H1 (cell line): ENCODE measurements at regions not wholly inside any gene's neighbourhood (a gene's known extent, or its start where the extent isn't known, plus 50 kb on each side); places are given as distances from the start of the nearest gene placed in this dataset.
A peak's percentile ranks its signal among the peaks of the same experiment; 100 is the strongest.

Source experiments
- CTCF ChIA-PET: fragments of 300-600 bp; sonication (Branson Sonifier 250); formaldehyde crosslinking; loops from one replicate; lab custom pipeline; 2021; ENCODE audit not compliant: partially characterized antibody; lab: Charles Lee
- POLR2A ChIA-PET: fragments of 300-600 bp; sonication (Branson Sonifier 250); formaldehyde crosslinking; loops from one replicate; lab custom pipeline; 2021; ENCODE audit warnings: inconsistent platforms; ENCODE audit not compliant: partially characterized antibody; lab: Charles Lee
- DNase-seq, 2 experiments: peaks; one replicate each; pipeline versions ENCODE4 v3.0.0 to v3.0.0-alpha.2; 2010 to 2022; ENCODE audit warnings: low spot score in 2 of 2, low read depth in 1 of 2, mixed read lengths in 1 of 2
- FAIRE-seq: peaks from 2 replicates; lab custom pipeline; 2011; peaks lifted over from hg19 to GRCh38; lab: Jason Lieb, UNC
- H2AFZ ChIP-seq: 2 replicates; pipeline ENCODE4 v1.8.1; 2012; ENCODE audit warnings: low read length, inconsistent platforms
- H2AK5ac ChIP-seq: 2 replicates; pipeline ENCODE4 v1.6.1; 2013; ENCODE audit warnings: low read depth, low read length
- H2BK120ac ChIP-seq: replicated peaks from 2 replicates; pipeline ENCODE3; 2013; ENCODE audit warnings: low read depth, low read length, inconsistent platforms
- H2BK12ac ChIP-seq: 2 replicates; pipeline ENCODE4 v1.6.1; 2013; ENCODE audit warnings: low read depth, low read length
- H2BK15ac ChIP-seq: 2 replicates; pipeline ENCODE4 v1.6.1; 2013; ENCODE audit warnings: low read length
- H2BK20ac ChIP-seq: 2 replicates; pipeline ENCODE4 v1.6.1; 2013; ENCODE audit warnings: low read length
- H2BK5ac ChIP-seq: 2 replicates; pipeline ENCODE4 v1.6.1; 2013; ENCODE audit warnings: low read depth, low read length
- H3K14ac ChIP-seq: 2 replicates; pipeline ENCODE4 v1.6.1; 2013; ENCODE audit warnings: inconsistent platforms; ENCODE audit not compliant: insufficient read length
- H3K18ac ChIP-seq: 2 replicates; pipeline ENCODE4 v1.6.1; 2013; ENCODE audit warnings: low read length; ENCODE audit errors: extremely low read depth
- H3K23ac ChIP-seq: 2 replicates; pipeline ENCODE4 v1.6.1; 2013; ENCODE audit warnings: inconsistent platforms; ENCODE audit not compliant: insufficient read length
- H3K23me2 ChIP-seq: 2 replicates; pipeline ENCODE4 v1.6.1; 2013; ENCODE audit warnings: low read depth, low read length
- H3K27ac ChIP-seq: 2 replicates; pipeline ENCODE4 v1.6.1; 2011; ENCODE audit warnings: low read depth, low read length, inconsistent platforms
- H3K27me3 ChIP-seq, 4 experiments: replicated peaks in 1 of 4; 1 replicate in 1 of 4; 2 replicates in 3 of 4; pipeline versions ENCODE4 v1.6.1 to v1.8.1; 2011 to 2013; ENCODE audit warnings: low read length in 3 of 4, mild to moderate bottlenecking in 3 of 4, inconsistent platforms in 2 of 4, mixed read lengths in 2 of 4, moderate library complexity in 1 of 4; ENCODE audit not compliant: control insufficient read depth in 3 of 4, insufficient read depth in 3 of 4; ENCODE audit errors: extremely low read depth in 1 of 4
- H3K36me3 ChIP-seq, 4 experiments: 2 replicates each; pipeline versions ENCODE4 v1.6.1 to v1.8.1; 2011 to 2013; ENCODE audit warnings: mild to moderate bottlenecking in 4 of 4, low read length in 3 of 4, moderate library complexity in 2 of 4, control low read depth in 1 of 4, inconsistent platforms in 1 of 4; ENCODE audit not compliant: insufficient read depth in 4 of 4, control insufficient read depth in 2 of 4
- H3K4ac ChIP-seq: replicated peaks from 2 replicates; pipeline ENCODE3; 2013; ENCODE audit warnings: low read length, low read depth, mixed read lengths, inconsistent platforms; ENCODE audit not compliant: insufficient read length
- H3K4me1 ChIP-seq, 4 experiments: replicated peaks in 1 of 4; 1 replicate in 1 of 4; 2 replicates in 3 of 4; pipeline versions ENCODE4 v1.6.1 to v1.8.1; 2011 to 2013; ENCODE audit warnings: low read length in 3 of 4, inconsistent platforms in 2 of 4, mixed read lengths in 1 of 4; ENCODE audit not compliant: insufficient read depth in 4 of 4, control insufficient read depth in 3 of 4
- H3K4me2 ChIP-seq, 2 experiments: 2 replicates each; pipeline versions ENCODE4 v1.6.1 to v1.8.1; 2011 to 2013; ENCODE audit warnings: low read depth in 2 of 2, low read length in 2 of 2, control low read depth in 1 of 2, inconsistent platforms in 1 of 2, mild to moderate bottlenecking in 1 of 2; ENCODE audit not compliant: insufficient read depth in 1 of 2
- H3K4me3 ChIP-seq, 4 experiments: fragments of 200-600, 300-600 bp in 1 of 4; sonication (generic), shearing (Covaris generic), sonication (Bioruptor Twin) in 1 of 4; 2 replicates each; pipeline versions ENCODE4 v1.5.1 to v1.8.1; 2011 to 2016; ENCODE audit warnings: low read length in 4 of 4, low read depth in 3 of 4, control low read depth in 2 of 4, inconsistent platforms in 2 of 4, mild to moderate bottlenecking in 2 of 4, mixed read lengths in 1 of 4, moderate library complexity in 1 of 4; ENCODE audit not compliant: insufficient read depth in 2 of 4; ENCODE audit errors: extremely low read depth in 1 of 4
- H3K56ac ChIP-seq: replicated peaks from 2 replicates; pipeline ENCODE3; 2013; ENCODE audit warnings: low read depth, mild to moderate bottlenecking, mixed read lengths, low read length, inconsistent platforms; ENCODE audit not compliant: insufficient read length
- H3K79me1 ChIP-seq: 2 replicates; pipeline ENCODE4 v1.6.1; 2013; ENCODE audit warnings: low read depth, low read length, control low read depth
- H3K79me2 ChIP-seq, 2 experiments: 2 replicates each; pipeline versions ENCODE4 v1.6.1 to v1.8.1; 2012 to 2013; ENCODE audit warnings: low read length in 2 of 2, mild to moderate bottlenecking in 2 of 2, inconsistent platforms in 1 of 2; ENCODE audit not compliant: insufficient read depth in 2 of 2, control insufficient read depth in 1 of 2
- H3K9ac ChIP-seq, 4 experiments: replicated peaks in 1 of 4; 1 replicate in 1 of 4; 2 replicates in 3 of 4; pipeline versions ENCODE4 v1.6.1 to v1.8.1; 2011 to 2013; ENCODE audit warnings: low read depth in 3 of 4, low read length in 3 of 4, control low read depth in 2 of 4, mild to moderate bottlenecking in 2 of 4, moderate library complexity in 2 of 4, inconsistent platforms in 1 of 4; ENCODE audit errors: extremely low read depth in 1 of 4
- H3K9me3 ChIP-seq, 2 experiments: 2 replicates each; pipeline versions ENCODE4 v1.6.1 to v1.8.1; 2012 to 2013; ENCODE audit warnings: mild to moderate bottlenecking in 2 of 2, moderate library complexity in 2 of 2, control low read depth in 1 of 2, inconsistent platforms in 1 of 2, low read depth in 1 of 2, low read length in 1 of 2, mixed read lengths in 1 of 2; ENCODE audit not compliant: insufficient read depth in 2 of 2
- H4K20me1 ChIP-seq, 2 experiments: replicated peaks in 1 of 2; 2 replicates each; pipeline versions ENCODE3 to v1.8.1; 2011 to 2013; ENCODE audit warnings: inconsistent platforms in 2 of 2, low read length in 2 of 2, mild to moderate bottlenecking in 1 of 2; ENCODE audit not compliant: insufficient read depth in 2 of 2, control insufficient read depth in 1 of 2
- H4K5ac ChIP-seq: 2 replicates; pipeline ENCODE4 v1.6.1; 2013; ENCODE audit warnings: low read length, low read depth, mixed read lengths, inconsistent platforms; ENCODE audit not compliant: insufficient read length
- H4K8ac ChIP-seq: 2 replicates; pipeline ENCODE4 v1.8.0; 2013; ENCODE audit warnings: mild to moderate bottlenecking, moderate library complexity, low read length, inconsistent platforms; ENCODE audit not compliant: insufficient read depth; ENCODE audit errors: extremely low read depth
- H4K91ac ChIP-seq: replicated peaks from 2 replicates; pipeline ENCODE3; 2013; ENCODE audit warnings: low read length, mixed read lengths, inconsistent platforms; ENCODE audit not compliant: insufficient read length
- BCL11A ChIP-seq, 2 experiments: IDR thresholded peaks; one replicate each; pipeline ENCODE4 v1.6.1; 2011; ENCODE audit warnings: low read depth in 2 of 2, low read length in 2 of 2, mild to moderate bottlenecking in 2 of 2
- BRCA1 ChIP-seq: IDR thresholded peaks from 2 replicates; pipeline ENCODE4 v1.6.1; 2012; ENCODE audit warnings: low read depth, low read length, improper control_type of control experiment
- EZH2 ChIP-seq: fragments of 200-600 bp; sonication (generic); IDR thresholded peaks from 2 replicates; pipeline ENCODE4 v1.7.1; 2012; ENCODE audit warnings: low read depth, mild to moderate bottlenecking, moderate library complexity, low read length, inconsistent platforms; ENCODE audit not compliant: severe bottlenecking
- HDAC2 ChIP-seq, 2 experiments: fragments of 300-600 bp in 1 of 2; sonication (generic) in 1 of 2; IDR thresholded peaks; 2 replicates each; pipeline ENCODE4 v1.6.1; 2011 to 2012; ENCODE audit warnings: low read depth in 2 of 2, low read length in 2 of 2, mild to moderate bottlenecking in 2 of 2, moderate library complexity in 2 of 2, borderline replicate concordance in 1 of 2, inconsistent platforms in 1 of 2
- JUN ChIP-seq: IDR thresholded peaks from 2 replicates; pipeline ENCODE4 v1.6.1; 2011; ENCODE audit warnings: low read depth, mild to moderate bottlenecking, improper control_type of control experiment, low read length
- KDM5A ChIP-seq: fragments of 200-600 bp; IDR thresholded peaks from 2 replicates; pipeline ENCODE4 v1.7.1; 2012; ENCODE audit warnings: mild to moderate bottlenecking, low read length, inconsistent platforms, mixed read lengths
- MAFK ChIP-seq: IDR thresholded peaks from 2 replicates; pipeline ENCODE4 v1.6.1; 2012; ENCODE audit warnings: low read depth, mild to moderate bottlenecking, improper control_type of control experiment, low read length
- SAP30 ChIP-seq: fragments of 300-600 bp; sonication (generic); IDR thresholded peaks from 2 replicates; pipeline ENCODE4 v1.7.1; 2012; ENCODE audit warnings: low read length, moderate library complexity, mild to moderate bottlenecking, inconsistent platforms; ENCODE audit not compliant: insufficient read depth, insufficient replicate concordance
- SIRT6 ChIP-seq: IDR thresholded peaks from one replicate; pipeline ENCODE4 v1.7.1; 2012; ENCODE audit warnings: low read length, inconsistent platforms
- TCF12 ChIP-seq: IDR thresholded peaks from 2 replicates; pipeline ENCODE4 v1.6.1; 2011; ENCODE audit warnings: low read depth, mild to moderate bottlenecking, low read length
- TEAD4 ChIP-seq: IDR thresholded peaks from 2 replicates; pipeline ENCODE4 v1.6.1; 2012; ENCODE audit warnings: low read depth, low read length, inconsistent platforms, mixed read lengths
- USF2 ChIP-seq: IDR thresholded peaks from 2 replicates; pipeline ENCODE4 v1.6.1; 2011; ENCODE audit warnings: low read length, improper control_type of control experiment
- YY1 ChIP-seq: IDR thresholded peaks from 2 replicates; pipeline ENCODE4 v1.6.1; 2011; ENCODE audit warnings: low read depth, mild to moderate bottlenecking, low read length
- WGBS, 2 experiments: shearing (Covaris generic) in 1 of 2; methylation state at CpG; one replicate each; pipeline versions ENCODE4 v1.1.6 to v1.1.7; 2013 to 2015; ENCODE audit warnings: low lambda C conversion rate in 2 of 2, mixed read lengths in 2 of 2, inconsistent platforms in 1 of 2, low coverage in 1 of 2, missing lambda C conversion rate in 1 of 2; ENCODE audit not compliant: insufficient replicate concordance in 2 of 2, insufficient coverage in 1 of 2, insufficient read length in 1 of 2; ENCODE audit errors: extremely low coverage in 1 of 2, missing lambda C conversion rate in 1 of 2; 5-methylcytosine and 5-hydroxymethylcytosine counted together

- no peaks in the 10 kb centered on the region for H3K79me1 ChIP-seq
- FAIRE-seq (no peak), DNase-seq (no peak)
- H4K8ac ChIP-seq = no peak overlapping the region
- no peak overlapping the region for H3K56ac ChIP-seq
- no peaks in the 10 kb centered on the region for H3K27me3 ChIP-seq
- H2AFZ ChIP-seq = peak overlapping the region; percentile 48
- H4K5ac ChIP-seq = no peak overlapping the region
- H3K9ac ChIP-seq = no peak overlapping the region
- no peak overlapping the region for H2BK5ac ChIP-seq
- no peaks in the 10 kb centered on the region for H3K36me3 ChIP-seq
- no peak overlapping the region for H2BK20ac ChIP-seq
- 89% methylated on average over 1 of the region's 2 CpGs; no CpG with 5 or more reads in 1 of the 2 experiments for WGBS, 2 experiments
- H4K91ac ChIP-seq = no peak overlapping the region
- no peak overlapping the region for H3K4me3 ChIP-seq
- no peaks in the 10 kb centered on the region for H3K4me1 ChIP-seq
- no peaks in the 10 kb centered on the region for H3K79me2 ChIP-seq
- H3K23ac ChIP-seq = no peak overlapping the region
- no peak overlapping the region for H2BK12ac ChIP-seq
- CTCF ChIA-PET = interaction anchor here (0.6 kb wide), 1 partner anchor 56 kb away, joined by 3 read pairs; no protein-coding TSS in a partner anchor
- H3K23me2 ChIP-seq = no peaks in the 10 kb centered on the region
- H2AK5ac ChIP-seq = no peak overlapping the region
- no peak overlapping the region for H3K4me2 ChIP-seq
- no peak overlapping the region for H3K27ac ChIP-seq
- H3K14ac ChIP-seq = no peak overlapping the region
- no peak overlapping the region for H3K4ac ChIP-seq
- no peak overlapping the region for H2BK15ac ChIP-seq
- no peaks in the 10 kb centered on the region for H3K9me3 ChIP-seq
- POLR2A ChIA-PET = no interaction called here
- no peak overlapping the region for H2BK120ac ChIP-seq
- no peak overlapping the region for H3K18ac ChIP-seq
- H4K20me1 ChIP-seq = no peaks in the 10 kb centered on the region
- TF ChIP-seq TEAD4 (no peak), JUN (no peak), EZH2 (no peak), TCF12 (no peak), YY1 (no peak), KDM5A (no peak), BCL11A (IDR thresholded peaks at IDR 0.05; ENCODE audit: low read depth in 2 of 2, low read length in 2 of 2) (no peak), SIRT6 (no peak), BRCA1 (no peak), HDAC2 (IDR thresholded peaks at IDR 0.05; ENCODE audit: borderline replicate concordance in 1 of 2, low read depth in 2 of 2, low read length in 2 of 2) (no peak), MAFK (no peak), SAP30 (no peak), USF2 (no peak)
These were observed 287.7 kb downstream of the IPMK start for GRCh38 chr10:57979956-57980355.
